Kidney (tissue), 13 donors: ENCODE measurements at regions not wholly inside any gene's neighbourhood (a gene's known extent, or its start where the extent isn't known, plus 50 kb on each side); places are given as distances from the start of the nearest gene placed in this dataset.
"Not testable (repeated sequence)": the region's sequence is repeated elsewhere in the genome, so short reads cannot be mapped to it uniquely, and the experiment has no call there.

Experiments used
- DNase-seq, 5 donors: peaks; one replicate each; pipeline ENCODE4 v3.0.0-alpha.2; 2013 to 2020
- FAIRE-seq: peaks from 2 replicates; lab custom pipeline; 2012; peaks lifted over from hg19 to GRCh38; lab: Jason Lieb, UNC
- H3K27ac ChIP-seq, 2 donors: one replicate each; pipeline ENCODE4 v1.7.0; 2013; ENCODE audit warnings: low read depth in 2 of 2, low read length in 2 of 2, inconsistent platforms in 1 of 2
- H3K27me3 ChIP-seq: one replicate; pipeline ENCODE4 v1.7.1; 2013; ENCODE audit warnings: low read length, inconsistent platforms; ENCODE audit not compliant: control insufficient read depth, insufficient read depth
- H3K36me3 ChIP-seq, 3 donors: one replicate each; pipeline versions ENCODE4 v1.7.0 to v1.7.1; 2013; ENCODE audit warnings: low read length in 3 of 3, control low read depth in 1 of 3, inconsistent platforms in 1 of 3; ENCODE audit not compliant: insufficient read depth in 3 of 3, control insufficient read depth in 2 of 3
- H3K4me1 ChIP-seq, 3 donors: one replicate each; pipeline versions ENCODE4 v1.7.0 to v1.7.1; 2013; ENCODE audit warnings: low read length in 3 of 3, inconsistent platforms in 1 of 3, low read depth in 1 of 3; ENCODE audit not compliant: control insufficient read depth in 2 of 3, insufficient read depth in 2 of 3
- H3K4me3 ChIP-seq, 3 donors: one replicate each; pipeline versions ENCODE4 v1.7.0 to v1.8.1; 2013; ENCODE audit warnings: low read length in 3 of 3, control low read depth in 1 of 3, inconsistent platforms in 1 of 3
- H3K9ac ChIP-seq, 3 donors: one replicate each; pipeline versions ENCODE4 v1.7.0 to v1.7.1; 2013; ENCODE audit warnings: low read length in 3 of 3, control low read depth in 1 of 3, inconsistent platforms in 1 of 3
- H3K9me3 ChIP-seq, 3 donors: one replicate each; pipeline versions ENCODE4 v1.7.0 to v1.7.1; 2013; ENCODE audit warnings: low read length in 3 of 3, control low read depth in 1 of 3, inconsistent platforms in 1 of 3; ENCODE audit not compliant: control insufficient read depth in 2 of 3, insufficient read depth in 1 of 3
- intact Hi-C: fragments of 100-400 bp; cut with DNase I; formaldehyde crosslinking; loops from one replicate; pipeline ENCODE4 v1.11.1; 2022
- TF ChIP-seq, protein P1 (sequence below): IDR thresholded peaks from 3 replicates; pipeline ENCODE4 v1.5.1; 2012; ENCODE audit warnings: mild to moderate bottlenecking, moderate library complexity, borderline replicate concordance; ENCODE audit not compliant: insufficient read depth; ENCODE audit errors: extremely low read depth
- donor health status: control.
- donor health status: control.
- donor health status: control.
- donor health status: control.
- donor health status: control.
- donor health status: DM: yes; HTN: yes; CAD: no.
- donor health status: Normal renal cell carcinoma (clear cell type).

DNA sequence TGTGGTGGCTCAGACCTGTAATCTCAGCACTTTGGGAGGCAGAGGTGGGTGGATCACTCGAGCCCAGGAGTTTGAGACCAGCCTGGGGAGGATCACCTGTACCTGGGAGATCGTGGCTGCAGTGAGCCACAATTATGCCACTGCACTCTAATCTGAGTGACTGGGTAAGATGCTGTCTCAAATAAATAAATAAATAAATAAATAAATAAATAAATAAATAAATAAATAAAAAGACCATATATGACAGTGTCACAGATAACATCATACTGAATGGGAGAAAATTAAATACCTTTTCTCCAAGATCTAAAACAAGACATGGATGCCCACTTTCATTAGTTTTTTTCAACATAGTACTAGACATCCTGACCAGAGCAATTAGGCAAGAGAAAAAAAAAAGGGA is 182.8 kb downstream of the FAM47A start:
- Histone ChIP-seq H3K27ac (no peak overlapping the region), H3K9ac (no peak overlapping the region), H3K4me3 (no peak overlapping the region), H3K36me3 (no peaks in the 10 kb centered on the region), H3K9me3 (no peaks in the 10 kb centered on the region), H3K4me1 (no peaks in the 10 kb centered on the region), H3K27me3 (no peaks in the 10 kb centered on the region)
- FAIRE-seq (no peak), DNase-seq (no peak)
- intact Hi-C loops, result no loop called here
- TF ChIP-seq, protein P1, sequence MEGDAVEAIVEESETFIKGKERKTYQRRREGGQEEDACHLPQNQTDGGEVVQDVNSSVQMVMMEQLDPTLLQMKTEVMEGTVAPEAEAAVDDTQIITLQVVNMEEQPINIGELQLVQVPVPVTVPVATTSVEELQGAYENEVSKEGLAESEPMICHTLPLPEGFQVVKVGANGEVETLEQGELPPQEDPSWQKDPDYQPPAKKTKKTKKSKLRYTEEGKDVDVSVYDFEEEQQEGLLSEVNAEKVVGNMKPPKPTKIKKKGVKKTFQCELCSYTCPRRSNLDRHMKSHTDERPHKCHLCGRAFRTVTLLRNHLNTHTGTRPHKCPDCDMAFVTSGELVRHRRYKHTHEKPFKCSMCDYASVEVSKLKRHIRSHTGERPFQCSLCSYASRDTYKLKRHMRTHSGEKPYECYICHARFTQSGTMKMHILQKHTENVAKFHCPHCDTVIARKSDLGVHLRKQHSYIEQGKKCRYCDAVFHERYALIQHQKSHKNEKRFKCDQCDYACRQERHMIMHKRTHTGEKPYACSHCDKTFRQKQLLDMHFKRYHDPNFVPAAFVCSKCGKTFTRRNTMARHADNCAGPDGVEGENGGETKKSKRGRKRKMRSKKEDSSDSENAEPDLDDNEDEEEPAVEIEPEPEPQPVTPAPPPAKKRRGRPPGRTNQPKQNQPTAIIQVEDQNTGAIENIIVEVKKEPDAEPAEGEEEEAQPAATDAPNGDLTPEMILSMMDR, result no peak

- H3K4me1 ChIP-seq, H3K9me3 ChIP-seq, intact Hi-C loops, H3K27me3 ChIP-seq, H3K4me3 ChIP-seq, H3K36me3 ChIP-seq, DNase-seq, H3K9ac ChIP-seq, FAIRE-seq, H3K27ac ChIP-seq: not testable (repeated sequence)
These were observed 205.9 kb downstream of the FAM47A start for GRCh38 chrX:33926249-33926648.

DNA sequence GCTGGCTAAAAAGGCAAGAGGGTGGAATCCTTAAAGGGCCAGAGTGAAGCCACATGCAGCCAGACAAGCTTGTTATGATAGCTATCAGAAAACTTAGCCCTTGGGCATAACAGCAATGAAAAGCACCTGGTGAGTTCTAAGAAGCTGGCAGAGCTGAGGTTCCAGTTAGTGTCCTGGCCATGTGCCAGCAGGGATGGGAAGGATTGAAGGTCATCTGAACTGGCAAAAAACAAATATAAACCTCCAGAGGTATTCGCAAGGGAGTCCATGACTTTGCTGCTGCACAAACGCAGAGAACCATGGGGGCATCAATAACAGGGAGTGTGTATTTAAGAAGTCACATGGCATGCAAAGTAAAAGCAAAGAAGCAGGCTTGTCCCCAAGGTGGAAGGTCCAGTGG is 208.9 kb downstream of the FAM47A start:
- FAIRE-seq, result no peak

DNA sequence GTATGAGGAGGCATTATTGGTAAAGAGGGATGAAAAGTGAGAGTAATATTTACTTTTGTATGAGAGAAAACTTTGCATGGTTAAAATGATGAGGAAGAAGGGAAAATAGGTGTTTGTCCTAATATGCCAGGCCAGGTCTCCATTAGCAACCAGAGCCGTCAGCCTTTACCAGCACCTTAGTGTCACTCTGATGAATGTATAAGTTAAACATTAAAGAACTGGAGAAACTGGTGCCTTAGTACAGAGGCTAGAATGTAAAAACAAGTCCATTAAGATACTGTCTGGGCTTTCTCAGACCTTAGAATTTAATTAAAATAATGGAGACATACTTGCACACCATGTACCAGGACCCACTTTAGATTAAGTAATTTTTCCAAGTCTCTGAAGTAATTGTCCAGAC is 222.3 kb downstream of the FAM47A start:
- intact Hi-C loops, result no loop called here
- DNase-seq, result peak in 3 of 5 donors; percentile 16 to 58 (median 49)
- TF ChIP-seq, protein P1, result no peak
- Histone ChIP-seq H3K9me3 (no peaks in the 10 kb centered on the region), H3K4me1 (no peaks in the 10 kb centered on the region), H3K27me3 (no peaks in the 10 kb centered on the region), H3K4me3 (no peak overlapping the region), H3K9ac (no peak overlapping the region), H3K36me3 (no peaks in the 10 kb centered on the region), H3K27ac (no peak overlapping the region)
- FAIRE-seq, result peak; percentile 6

More for the DNA sequence above, 208.9 kb downstream of the FAM47A start:
- TF ChIP-seq, protein P1, result no peak
- DNase-seq, result no peak
- intact Hi-C loops, result no loop called here
- H3K9ac ChIP-seq, result no peak overlapping the region
- H3K27me3 ChIP-seq, result no peaks in the 10 kb centered on the region
- no peaks in the 10 kb centered on the region for H3K4me1 ChIP-seq
- no peaks in the 10 kb centered on the region for H3K36me3 ChIP-seq
- no peak overlapping the region for H3K4me3 ChIP-seq
- no peak overlapping the region for H3K27ac ChIP-seq
- H3K9me3 ChIP-seq, result no peaks in the 10 kb centered on the region
